IMR-90 (cell line): ENCODE measurements at regions not wholly inside any gene's neighbourhood (a gene's known extent, or its start where the extent isn't known, plus 50 kb on each side); places are given as distances from the start of the nearest gene placed in this dataset. TPM values are rescaled to one million over a fixed set of nuclear protein-coding genes. Genes with fewer than 3 reads are reported as not detected.

Source experiments
- ATAC-seq: fragments of 200-7000 bp; cut with Tn5 transposase; 2 replicates; pipeline ENCODE4 v1.9.1; 2020; ENCODE audit warnings: low read depth, mild to moderate bottlenecking, moderate library complexity
- BruUV-seq: library from RNA; stranded (reverse); fragments of 400-500 nt; replicated peaks from 2 replicates; lab custom pipeline; 2021; lab: Mats Ljungman, UMichigan
- CTCF ChIA-PET: fragments of 300-600 bp; formaldehyde crosslinking; extraction: SDS; loops from one replicate; lab custom pipeline; 2021; ENCODE audit warnings: antibody characterized with exemption; lab: Yijun Ruan, JAX
- POLR2A ChIA-PET: fragments of 300-600 bp; sonication (Branson Sonifier 250); formaldehyde crosslinking; loops from one replicate; lab custom pipeline; 2022; ENCODE audit warnings: antibody characterized with exemption; ENCODE audit not compliant: unreplicated experiment; lab: Charles Lee
- DNase-seq: peaks from one replicate; pipeline ENCODE4 v3.0.0; 2013
- H2AFZ ChIP-seq: replicated peaks from 2 replicates; pipeline ENCODE3; 2013; ENCODE audit warnings: low read length, mild to moderate bottlenecking; ENCODE audit not compliant: poor library complexity
- H2AK5ac ChIP-seq: 2 replicates; pipeline ENCODE4 v1.6.1; 2013; ENCODE audit warnings: low read depth, low read length, inconsistent platforms
- H2AK9ac ChIP-seq: replicated peaks from 2 replicates; pipeline ENCODE3; 2013; ENCODE audit warnings: mild to moderate bottlenecking, low read depth, low read length, moderate library complexity; ENCODE audit not compliant: poor library complexity
- H2BK120ac ChIP-seq: 2 replicates; pipeline ENCODE4 v1.6.1; 2013; ENCODE audit warnings: low read depth, low read length, inconsistent platforms
- H2BK15ac ChIP-seq: 3 replicates; pipeline ENCODE4 v1.6.1; 2013; ENCODE audit warnings: low read depth, low read length, inconsistent platforms
- H2BK20ac ChIP-seq: 2 replicates; pipeline ENCODE4 v1.6.1; 2013; ENCODE audit warnings: low read depth, mild to moderate bottlenecking, inconsistent platforms, low read length, moderate library complexity
- H2BK5ac ChIP-seq: 2 replicates; pipeline ENCODE4 v1.6.1; 2013; ENCODE audit warnings: mild to moderate bottlenecking, low read depth, low read length, inconsistent platforms; ENCODE audit not compliant: poor library complexity, severe bottlenecking
- H3K14ac ChIP-seq: replicated peaks from 2 replicates; pipeline ENCODE4 v1.6.1; 2013; ENCODE audit warnings: low read depth, low read length, inconsistent platforms
- H3K18ac ChIP-seq: 2 replicates; pipeline ENCODE4 v1.6.1; 2013; ENCODE audit warnings: low read depth, low read length, control low read depth
- H3K23ac ChIP-seq: 2 replicates; pipeline ENCODE4 v1.6.1; 2013; ENCODE audit warnings: low read depth, low read length, inconsistent platforms
- H3K27ac ChIP-seq: 2 replicates; pipeline ENCODE4 v1.5.1; 2013; ENCODE audit warnings: mild to moderate bottlenecking, control low read depth, low read length; ENCODE audit not compliant: insufficient read depth
- H3K27me3 ChIP-seq: 2 replicates; pipeline ENCODE4 v1.6.1; 2013; ENCODE audit warnings: low read length; ENCODE audit not compliant: control insufficient read depth, insufficient read depth
- H3K36me3 ChIP-seq: 2 replicates; pipeline ENCODE4 v1.6.1; 2013; ENCODE audit warnings: low read length, mixed read lengths; ENCODE audit not compliant: control insufficient read depth, insufficient read depth
- H3K4ac ChIP-seq: 2 replicates; pipeline ENCODE4 v1.6.1; 2013; ENCODE audit warnings: low read depth, low read length, inconsistent platforms
- H3K4me1 ChIP-seq: 2 replicates; pipeline ENCODE4 v1.6.1; 2013; ENCODE audit warnings: low read length, mixed read lengths; ENCODE audit not compliant: control insufficient read depth, insufficient read depth
- H3K4me2 ChIP-seq: 2 replicates; pipeline ENCODE4 v1.6.1; 2013; ENCODE audit warnings: low read depth, mild to moderate bottlenecking, control low read depth, low read length, moderate library complexity
- H3K4me3 ChIP-seq: 2 replicates; pipeline ENCODE4 v1.5.1; 2013; ENCODE audit warnings: low read depth, mild to moderate bottlenecking, control low read depth, low read length, moderate library complexity; ENCODE audit not compliant: insufficient read depth
- H3K56ac ChIP-seq: 2 replicates; pipeline ENCODE4 v1.6.1; 2013; ENCODE audit warnings: low read length, inconsistent platforms; ENCODE audit not compliant: insufficient read depth; ENCODE audit errors: extremely low read depth
- H3K79me1 ChIP-seq, 2 experiments: 2 replicates each; pipeline ENCODE4 v1.6.1; 2013; ENCODE audit warnings: low read length in 2 of 2, inconsistent platforms in 1 of 2, low read depth in 1 of 2
- H3K9ac ChIP-seq: 2 replicates; pipeline ENCODE4 v1.6.1; 2013; ENCODE audit warnings: low read depth, low read length, control low read depth
- H3K9me1 ChIP-seq: 2 replicates; pipeline ENCODE4 v1.6.1; 2013; ENCODE audit warnings: low read length, inconsistent platforms; ENCODE audit not compliant: insufficient read depth
- H3K9me3 ChIP-seq: 2 replicates; pipeline ENCODE4 v1.6.1; 2013; ENCODE audit warnings: low read length; ENCODE audit not compliant: control insufficient read depth, insufficient read depth
- H4K20me1 ChIP-seq: 2 replicates; pipeline ENCODE4 v1.6.1; 2013; ENCODE audit warnings: low read length, inconsistent platforms; ENCODE audit not compliant: insufficient read depth
- H4K5ac ChIP-seq: 2 replicates; pipeline ENCODE4 v1.6.1; 2013; ENCODE audit warnings: mild to moderate bottlenecking, low read depth, low read length, control low read depth
- H4K8ac ChIP-seq, 2 experiments: 2 replicates each; pipeline ENCODE4 v1.6.1; 2013; ENCODE audit warnings: low read depth in 2 of 2, low read length in 2 of 2, control low read depth in 1 of 2, inconsistent platforms in 1 of 2
- H4K91ac ChIP-seq: 2 replicates; pipeline ENCODE4 v1.6.1; 2013; ENCODE audit warnings: low read depth, low read length, inconsistent platforms; ENCODE audit not compliant: insufficient read depth
- BHLHE40 ChIP-seq: fragments of 150-350 bp; IDR thresholded peaks from 2 replicates; pipeline ENCODE4 v1.6.1; 2016; ENCODE audit warnings: mild to moderate bottlenecking, low read depth, low read length
- FOS ChIP-seq: fragments of 150-350 bp; IDR thresholded peaks from 2 replicates; pipeline ENCODE4 v1.6.1; 2016; ENCODE audit warnings: low read depth, low read length
- MAZ ChIP-seq: IDR thresholded peaks from 2 replicates; pipeline ENCODE4 v1.6.1; 2012; ENCODE audit warnings: low read depth, mild to moderate bottlenecking, low read length, improper control_type of control experiment, moderate library complexity, borderline replicate concordance
- POLR2A ChIP-seq: IDR thresholded peaks from 2 replicates; pipeline ENCODE4 v1.6.1; 2012; ENCODE audit warnings: mild to moderate bottlenecking, low read depth, low read length
- RAD21 ChIP-seq: IDR thresholded peaks from 2 replicates; pipeline ENCODE4 v1.6.1; 2012; ENCODE audit warnings: low read length, improper control_type of control experiment
- SMC3 ChIP-seq: fragments of 150-350 bp; IDR thresholded peaks from 2 replicates; pipeline ENCODE4 v1.6.1; 2016; ENCODE audit warnings: low read depth, mild to moderate bottlenecking, antibody characterized with exemption, low read length, moderate library complexity
- WGBS, 2 experiments: methylation state at CpG; one replicate each; pipeline versions ENCODE4 v1.1.5 to v1.1.7; 2013; ENCODE audit warnings: missing lambda C conversion rate in 2 of 2; ENCODE audit not compliant: insufficient read length in 1 of 2; ENCODE audit errors: extremely low coverage in 2 of 2; 5-methylcytosine and 5-hydroxymethylcytosine counted together
- dilution Hi-C: fragments of 300-500 bp; cut with HindIII; formaldehyde crosslinking; loops from one replicate; pipeline ENCODE4 v1.14.3; 2018; ENCODE audit warnings: low sequenced_read_pairs; ENCODE audit not compliant: unreplicated experiment
- in situ Hi-C: fragments of 300-500 bp; cut with MboI; formaldehyde crosslinking; loops from 3 replicates; pipeline ENCODE4 v1.14.3; 2019; ENCODE audit warnings: low sequenced_read_pairs, inconsistent platforms, mixed read lengths
- intact Hi-C: fragments of 100-400 bp; cut with micrococcal nuclease; formaldehyde crosslinking; loops from 2 replicates; pipeline ENCODE4 v1.10.0; 2022
- microRNA-seq, 2 experiments: library from miRNA; stranded (forward) in 1 of 2; unstranded in 1 of 2; fragments of 10-50 nt in 1 of 2; fragments of <30 nt in 1 of 2; gene quantifications in 1 of 2; microRNA quantifications in 1 of 2; one replicate each; pipeline versions ENCODE3 to v1.1.0; 2013 to 2020; ENCODE audit not compliant: insufficient read depth in 1 of 2, insufficient read length in 1 of 2, unreplicated experiment in 1 of 2
- small RNA-seq, 5 experiments: library from RNA; depleted of rRNA; stranded (forward); fragments of <200 nt; gene quantifications; one replicate each; pipeline ENCODE3, GENCODE V24; 2012
- TF ChIP-seq, protein P1 (sequence below): conservative IDR thresholded peaks from 2 replicates; pipeline ENCODE4 v1.5.1; 2012; ENCODE audit warnings: mild to moderate bottlenecking, low read depth, low read length, improper control_type of control experiment

DNA sequence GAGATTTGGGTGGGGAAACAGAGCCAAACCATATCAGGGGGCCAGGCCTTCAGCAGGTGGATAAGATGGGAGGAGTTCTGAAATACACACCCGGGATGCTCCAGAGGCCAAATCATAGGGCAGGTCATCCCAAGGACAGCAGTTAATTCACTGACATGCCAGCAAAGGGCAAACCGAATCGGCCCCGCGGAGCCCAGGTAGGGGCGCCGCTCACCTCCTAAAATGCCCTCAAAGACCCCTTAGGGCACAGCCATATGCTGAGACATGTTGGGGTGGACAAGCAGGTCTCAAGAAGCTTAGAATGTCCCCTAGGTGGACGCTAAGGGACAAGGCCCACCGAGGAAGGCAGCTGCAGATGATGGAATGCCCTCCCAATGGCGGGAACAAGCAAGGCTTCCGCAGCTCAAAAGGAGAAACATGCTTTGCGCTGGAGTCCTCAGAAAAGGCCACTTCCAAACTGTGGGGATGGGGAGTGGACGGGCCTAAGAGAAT is 144.9 kb downstream of the ERCC6L2 start:
- no peak overlapping the region for H3K4me3 ChIP-seq
- H3K4me2 ChIP-seq, result peak overlapping the region; percentile 84; the same call in 1 of the 2 replicates
- in situ Hi-C loops (no loop called here), dilution Hi-C loops (no loop called here), intact Hi-C loops (loop anchor here (10.0 kb wide), 1 partner anchor 194 kb away; no protein-coding TSS in a partner anchor)
- WGBS, 2 experiments, result 17% methylated on average over 1 of the region's 13 CpGs; no CpG with 5 or more reads in 1 of the 2 experiments
- H4K20me1 ChIP-seq, result no peaks in the 10 kb centered on the region
- no peak overlapping the region for H2BK120ac ChIP-seq
- peaks cover 3% of the 10 kb centered on the region; the same call in 1 of the 2 replicates for H3K36me3 ChIP-seq
- ChIA-PET CTCF (no interaction called here), POLR2A (no interaction called here)
- no peak overlapping the region for H3K18ac ChIP-seq
- no peak overlapping the region for H3K4ac ChIP-seq
- no peak overlapping the region for H3K56ac ChIP-seq
- peak overlapping the region; percentile 75 for H2AFZ ChIP-seq
- no peak overlapping the region for H3K14ac ChIP-seq
- no peaks in the 10 kb centered on the region for H3K79me1 ChIP-seq
- no peak overlapping the region for H3K27ac ChIP-seq
- no peaks in the 10 kb centered on the region; the same call in 1 of the 2 replicates for H3K9me1 ChIP-seq
- no peak overlapping the region for H2AK9ac ChIP-seq
- BruUV-seq, result no TSS peak
- H4K8ac ChIP-seq, result no peak overlapping the region
- no peak overlapping the region for H2BK5ac ChIP-seq
- peaks cover 4% of the 10 kb centered on the region; the same call in 1 of the 2 replicates for H3K9me3 ChIP-seq
- DNase-seq, result no peak
- H3K23ac ChIP-seq, result 0 out of 2 replicates have a peak overlapping the region, but pooled peaks have one; percentile 52
- H4K91ac ChIP-seq, result no peak overlapping the region
- H2BK15ac ChIP-seq, result no peak overlapping the region
- H4K5ac ChIP-seq, result no peak overlapping the region
- no peak for ATAC-seq
- H2BK20ac ChIP-seq, result no peak overlapping the region
- no peak overlapping the region for H2AK5ac ChIP-seq
- H3K4me1 ChIP-seq, result no peaks in the 10 kb centered on the region
- no peak for TF ChIP-seq BHLHE40
- no peak for TF ChIP-seq SMC3
- no peak for TF ChIP-seq FOS
- no peak for TF ChIP-seq RAD21
- no peak for TF ChIP-seq POLR2A
- TF ChIP-seq, protein P1, sequence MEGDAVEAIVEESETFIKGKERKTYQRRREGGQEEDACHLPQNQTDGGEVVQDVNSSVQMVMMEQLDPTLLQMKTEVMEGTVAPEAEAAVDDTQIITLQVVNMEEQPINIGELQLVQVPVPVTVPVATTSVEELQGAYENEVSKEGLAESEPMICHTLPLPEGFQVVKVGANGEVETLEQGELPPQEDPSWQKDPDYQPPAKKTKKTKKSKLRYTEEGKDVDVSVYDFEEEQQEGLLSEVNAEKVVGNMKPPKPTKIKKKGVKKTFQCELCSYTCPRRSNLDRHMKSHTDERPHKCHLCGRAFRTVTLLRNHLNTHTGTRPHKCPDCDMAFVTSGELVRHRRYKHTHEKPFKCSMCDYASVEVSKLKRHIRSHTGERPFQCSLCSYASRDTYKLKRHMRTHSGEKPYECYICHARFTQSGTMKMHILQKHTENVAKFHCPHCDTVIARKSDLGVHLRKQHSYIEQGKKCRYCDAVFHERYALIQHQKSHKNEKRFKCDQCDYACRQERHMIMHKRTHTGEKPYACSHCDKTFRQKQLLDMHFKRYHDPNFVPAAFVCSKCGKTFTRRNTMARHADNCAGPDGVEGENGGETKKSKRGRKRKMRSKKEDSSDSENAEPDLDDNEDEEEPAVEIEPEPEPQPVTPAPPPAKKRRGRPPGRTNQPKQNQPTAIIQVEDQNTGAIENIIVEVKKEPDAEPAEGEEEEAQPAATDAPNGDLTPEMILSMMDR, result no peak
- no peak for TF ChIP-seq MAZ
- H3K9ac ChIP-seq, result no peak overlapping the region
- H3K27me3 ChIP-seq, result peaks cover 52% of the 10 kb centered on the region

Small RNA genes in the stretch of these regions (microRNA-seq; reads per million reads assigned to microRNA genes)
- not detected for gene RF00019 (ENCODE audit: insufficient read depth, insufficient read length)

Small RNA genes in the stretch of these regions (small RNA-seq; reads per million reads assigned to genes)
- 0 reads per million in 5 experiments for gene RF00019
